Psoas muscle (tissue), 7 donors: ENCODE measurements at regions not wholly inside any gene's neighbourhood (a gene's known extent, or its start where the extent isn't known, plus 50 kb on each side); places are given as distances from the start of the nearest gene placed in this dataset.

Experiments
- ATAC-seq, 4 donors: fragments of 200-7000 bp; cut with Tn5 transposase; one replicate each; pipeline ENCODE4 v1.9.1; 2020; ENCODE audit warnings: moderate library complexity in 3 of 4, mild to moderate bottlenecking in 2 of 4
- DNase-seq, 2 donors: peaks; one replicate each; pipeline ENCODE4 v3.0.0-alpha.2; 2020
- H3K27ac ChIP-seq: fragments of 200-600 bp; one replicate; pipeline ENCODE4 v1.8.0; 2022
- H3K27me3 ChIP-seq, 3 donors: fragments of 200-600 bp in 1 of 3; one replicate each; pipeline versions ENCODE4 v1.6.1 to v1.8.0; 2013 to 2022; ENCODE audit warnings: low read length in 2 of 3, mild to moderate bottlenecking in 2 of 3, moderate library complexity in 1 of 3; ENCODE audit not compliant: insufficient read depth in 3 of 3
- H3K36me3 ChIP-seq, 2 donors: fragments of 200-600 bp in 1 of 2; one replicate each; pipeline versions ENCODE4 v1.6.1 to v1.8.0; 2013 to 2022; ENCODE audit warnings: low read depth in 1 of 2, mild to moderate bottlenecking in 1 of 2, moderate library complexity in 1 of 2; ENCODE audit not compliant: insufficient read depth in 1 of 2
- H3K4me1 ChIP-seq: fragments of 200-600 bp; one replicate; pipeline ENCODE4 v1.8.0; 2022
- H3K4me3 ChIP-seq: fragments of 200-600 bp; one replicate; pipeline ENCODE4 v1.8.0; 2022; ENCODE audit warnings: mild to moderate bottlenecking
- H3K9me3 ChIP-seq: fragments of 200-600 bp; one replicate; pipeline ENCODE4 v1.8.0; 2022
- WGBS, 3 donors: extraction: QIAGEN DNeasy Blood & Tissue Kit; methylation state at CpG; one replicate each; pipeline versions ENCODE4 v1.1.6 to v1.1.7; 2013; 5-methylcytosine and 5-hydroxymethylcytosine counted together
- intact Hi-C, 2 donors: fragments of 100-400 bp; cut with DNase I; formaldehyde crosslinking; loops; one replicate each; pipeline versions ENCODE4 v1.11.0 to v1.14.2; 2022
- TF ChIP-seq, protein P1 (sequence below): fragments of 200-600 bp; IDR thresholded peaks from one replicate; pipeline ENCODE4 v1.8.0; 2022; ENCODE audit warnings: antibody characterized with exemption
- donor health status: healthy with polysubstance abuse.
- donor health status: DM: no; HTN: no; CAD: no; lungs with moderate emphysema.
- donor health status: Bipolar disorder and iron deficiency.
- donor health status: healthy.
- donor health status: DM: yes; HTN: yes; CAD: no.
- donor health status: DM: no; HTN: no; CAD: no.
- donor health status: DM: yes; HTN: yes; CAD: no.

DNA sequence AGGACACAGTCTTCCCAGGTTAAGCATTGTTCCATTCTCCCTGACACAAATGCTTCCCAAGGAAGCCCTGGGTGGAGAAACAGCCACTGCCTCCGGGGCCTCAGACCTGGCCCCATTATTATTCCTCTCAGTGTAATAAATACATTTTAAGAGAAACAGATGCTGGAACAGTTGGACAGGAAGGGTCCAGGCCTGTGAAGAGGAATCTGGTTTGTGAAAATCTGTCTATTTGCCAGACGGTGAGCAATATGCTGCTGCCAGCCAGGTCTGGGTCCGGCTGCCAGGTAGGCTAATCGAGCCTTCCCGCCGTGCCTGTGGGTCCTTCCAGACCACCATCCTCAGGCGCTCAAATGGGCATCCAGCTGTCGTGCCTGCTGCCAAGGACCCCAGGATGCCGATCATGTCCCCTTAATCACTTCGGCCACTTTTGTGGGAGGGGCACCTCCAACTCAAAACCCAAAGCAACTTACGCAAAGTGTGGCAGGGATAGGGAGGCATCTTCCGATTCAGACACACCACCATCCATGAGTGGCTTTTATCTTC is 528.4 kb downstream of the MIAT start:
- H3K27ac ChIP-seq = no peak overlapping the region
- ATAC-seq (no peak), DNase-seq (no peak)
- WGBS, 3 donors = 59 to 69% (median 67%) methylated on average over 12 of the region's 12 CpGs
- no peak overlapping the region for H3K4me3 ChIP-seq
- H3K27me3 ChIP-seq = peaks cover 0 to 11% (median 5%) of the 10 kb centered on the region in 3 donors
- TF ChIP-seq, protein P1, sequence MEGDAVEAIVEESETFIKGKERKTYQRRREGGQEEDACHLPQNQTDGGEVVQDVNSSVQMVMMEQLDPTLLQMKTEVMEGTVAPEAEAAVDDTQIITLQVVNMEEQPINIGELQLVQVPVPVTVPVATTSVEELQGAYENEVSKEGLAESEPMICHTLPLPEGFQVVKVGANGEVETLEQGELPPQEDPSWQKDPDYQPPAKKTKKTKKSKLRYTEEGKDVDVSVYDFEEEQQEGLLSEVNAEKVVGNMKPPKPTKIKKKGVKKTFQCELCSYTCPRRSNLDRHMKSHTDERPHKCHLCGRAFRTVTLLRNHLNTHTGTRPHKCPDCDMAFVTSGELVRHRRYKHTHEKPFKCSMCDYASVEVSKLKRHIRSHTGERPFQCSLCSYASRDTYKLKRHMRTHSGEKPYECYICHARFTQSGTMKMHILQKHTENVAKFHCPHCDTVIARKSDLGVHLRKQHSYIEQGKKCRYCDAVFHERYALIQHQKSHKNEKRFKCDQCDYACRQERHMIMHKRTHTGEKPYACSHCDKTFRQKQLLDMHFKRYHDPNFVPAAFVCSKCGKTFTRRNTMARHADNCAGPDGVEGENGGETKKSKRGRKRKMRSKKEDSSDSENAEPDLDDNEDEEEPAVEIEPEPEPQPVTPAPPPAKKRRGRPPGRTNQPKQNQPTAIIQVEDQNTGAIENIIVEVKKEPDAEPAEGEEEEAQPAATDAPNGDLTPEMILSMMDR = no peak
- H3K4me1 ChIP-seq = no peaks in the 10 kb centered on the region
- no peaks in the 10 kb centered on the region for H3K36me3 ChIP-seq
- intact Hi-C loops = no loop called here
- no peaks in the 10 kb centered on the region for H3K9me3 ChIP-seq

DNA sequence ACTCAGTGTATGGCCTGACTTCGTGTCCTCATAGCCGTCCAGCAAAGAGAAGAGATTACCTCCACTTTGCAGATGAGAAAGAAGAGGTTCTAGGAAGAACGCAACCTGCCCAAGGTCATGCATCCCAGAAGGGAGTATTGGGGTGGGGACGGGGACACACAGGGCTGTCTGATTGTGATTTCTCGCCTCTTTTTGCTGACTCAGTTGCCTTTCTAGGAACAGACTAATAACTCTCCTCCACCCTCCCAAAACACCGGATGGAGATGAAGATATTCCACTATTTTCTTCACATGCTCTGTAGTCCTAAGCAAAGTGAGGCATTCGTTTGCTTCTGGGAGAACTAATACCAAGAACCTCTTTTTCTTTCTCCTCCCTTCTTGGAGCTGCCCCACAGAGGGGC is 529.3 kb downstream of the MIAT start:
- ATAC-seq (no peak), DNase-seq (no peak)
- Histone ChIP-seq H3K9me3 (no peaks in the 10 kb centered on the region), H3K4me1 (no peaks in the 10 kb centered on the region), H3K27me3 (peaks cover 0 to 11% (median 5%) of the 10 kb centered on the region in 3 donors), H3K27ac (no peak overlapping the region), H3K36me3 (no peaks in the 10 kb centered on the region), H3K4me3 (no peak overlapping the region)
- intact Hi-C loops = no loop called here
- WGBS, 3 donors = 62 to 72% (median 68%) methylated on average over 7 of the region's 7 CpGs
- TF ChIP-seq, protein P1 = no peak

DNA sequence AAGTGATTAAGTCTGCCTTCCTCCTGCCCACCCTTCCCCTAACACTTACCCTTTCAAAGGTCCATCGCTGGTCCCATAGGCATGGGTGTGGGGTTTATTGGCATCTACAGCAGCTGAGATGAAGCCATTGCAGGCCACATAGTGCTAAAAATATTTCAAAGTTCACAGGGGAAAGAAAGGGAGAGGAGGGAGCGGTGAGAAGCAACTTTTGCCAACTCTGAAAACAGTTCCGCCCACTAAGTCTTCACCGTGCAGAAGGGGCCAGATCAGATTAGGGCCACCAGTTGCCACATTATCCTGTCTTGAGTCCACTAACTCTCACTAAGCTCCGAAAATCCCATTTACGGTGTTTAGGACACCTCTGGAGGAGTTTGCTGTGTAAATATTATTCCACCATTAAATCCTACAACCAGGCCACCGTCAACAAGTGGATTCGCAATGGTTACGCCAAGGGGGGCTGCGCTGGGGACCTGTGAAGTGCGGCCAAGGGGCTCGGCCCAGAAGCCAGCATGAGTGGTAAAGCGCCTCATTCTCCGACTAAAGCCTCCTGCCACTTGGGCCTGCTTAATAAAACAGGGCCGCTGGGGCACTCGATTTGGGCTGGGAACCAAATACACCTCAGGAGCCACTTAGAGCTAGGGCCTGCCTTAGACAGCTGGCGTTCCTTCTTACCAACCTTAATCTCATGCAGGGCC is 534.9 kb downstream of the MIAT start:
- DNase-seq (peak in 1 of 2 donors; percentile 21), ATAC-seq (no peak)
- WGBS, 3 donors = 74 to 82% (median 77%) methylated on average over 17 of the region's 17 CpGs
- Histone ChIP-seq H3K36me3 (no peaks in the 10 kb centered on the region), H3K27ac (no peak overlapping the region), H3K4me1 (no peaks in the 10 kb centered on the region), H3K4me3 (no peak overlapping the region), H3K27me3 (peaks cover 4 to 43% (median 9%) of the 10 kb centered on the region in 3 donors), H3K9me3 (no peaks in the 10 kb centered on the region)
- TF ChIP-seq, protein P1 = no peak
- intact Hi-C loops = no loop called here

DNA sequence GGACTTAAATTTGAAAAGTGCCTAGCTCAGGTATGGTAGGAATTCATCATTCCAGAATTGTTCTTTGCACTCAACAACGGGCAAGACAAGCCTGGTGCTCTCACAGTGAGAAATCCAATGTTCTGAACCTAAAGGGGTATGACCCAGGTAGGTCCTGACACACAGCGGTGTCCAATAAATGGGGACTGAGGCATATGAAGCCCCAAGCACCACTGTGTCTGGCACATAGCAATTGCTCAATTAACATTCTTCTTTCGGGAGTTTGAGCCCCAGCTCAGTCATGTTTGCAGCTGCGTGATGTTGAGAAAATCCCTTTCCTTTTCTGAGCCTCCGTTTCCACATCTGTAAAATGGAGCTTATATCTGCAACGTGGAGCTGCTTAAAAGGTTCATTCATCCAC is 535.8 kb downstream of the MIAT start:
- ATAC-seq (no peak), DNase-seq (no peak)
- Histone ChIP-seq H3K27me3 (peaks cover 4 to 41% (median 7%) of the 10 kb centered on the region in 3 donors), H3K4me1 (no peaks in the 10 kb centered on the region), H3K4me3 (no peak overlapping the region), H3K27ac (no peak overlapping the region), H3K9me3 (no peaks in the 10 kb centered on the region), H3K36me3 (no peaks in the 10 kb centered on the region)
- intact Hi-C loops = no loop called here
- TF ChIP-seq, protein P1 = no peak
- WGBS, 3 donors = 84 to 93% (median 90%) methylated on average over 6 of the region's 6 CpGs
